ENCODE measurements at regions not wholly inside any gene's neighbourhood (a gene's known extent, or its start where the extent isn't known, plus 50 kb on each side); places are given as distances from the start of the nearest gene placed in this dataset.

DNA sequence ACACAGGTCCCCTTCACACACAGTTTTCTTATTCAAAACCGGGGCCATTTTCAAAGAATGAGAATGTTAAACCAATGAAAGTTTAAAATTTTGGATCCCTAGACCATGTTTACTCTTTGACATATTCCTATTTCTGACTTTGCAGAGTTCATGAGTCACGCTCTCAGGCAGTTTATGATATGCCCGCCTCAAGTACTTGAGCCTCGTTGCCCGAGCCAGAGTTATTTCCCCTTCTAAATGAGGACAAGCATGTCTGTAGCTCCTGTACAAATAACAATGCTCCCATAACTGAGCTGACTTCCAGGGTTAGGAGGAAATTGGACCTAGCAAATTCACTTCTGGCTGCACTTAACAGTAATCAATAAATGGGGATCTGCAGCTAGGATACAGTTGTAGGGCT is 87.9 kb upstream of the PDE1C start:
- no peaks in the 10 kb centered on the region for H3K4me1 ChIP-seq (ENCODE audit: control insufficient read depth, insufficient read depth, low read length)
- H3K27me3 ChIP-seq (replicated peaks in 1 of 2; ENCODE audit: control insufficient read depth in 2 of 2, insufficient read depth in 2 of 2, low read length in 1 of 2) = peaks cover 0 to 2% of the 10 kb centered on the region in 2 experiments; a peak in 1 of 4 replicates
- in situ Hi-C loops (cut with MboI) = no loop called here
- ChIA-PET RAD21 (ENCODE audit: unreplicated experiment) (no interaction called here), SMC1A (ENCODE audit: uncharacterized antibody, unreplicated experiment) (no interaction called here), CTCF (interaction anchor here (0.7 to 0.9 kb wide), 2 partner anchors 39 to 52 kb away, joined by 3 read pairs; no protein-coding TSS in a partner anchor), POLR2A (no interaction called here)
- no peak overlapping the region for H3K4me2 ChIP-seq (ENCODE audit: control insufficient read depth, insufficient read depth)
- no peaks in the 10 kb centered on the region for H3K9me3 ChIP-seq (replicated peaks; ENCODE audit: control insufficient read depth, insufficient read depth, low read length)
- no TSS peak for BruUV-seq (replicated peaks)
- ATAC-seq (no peak), FAIRE-seq (no peak), DNase-seq (ENCODE audit: low read depth, low spot score) (no peak)
- H3K27ac ChIP-seq (ENCODE audit: control insufficient read depth, insufficient read depth) = no peak overlapping the region
- H3K79me2 ChIP-seq (ENCODE audit: control insufficient read depth, insufficient read depth, low read length) = no peaks in the 10 kb centered on the region
- TF ChIP-seq KAT2A (conservative IDR thresholded peaks at IDR 0.05; ENCODE audit: control insufficient read depth, low read depth, low read length) = no peak
- TF ChIP-seq HCFC1 (IDR thresholded peaks at IDR 0.05; ENCODE audit: low read length) = no peak
- no peak for TF ChIP-seq FOXM1 (IDR thresholded peaks at IDR 0.05; ENCODE audit: low read depth, low read length)
- TF ChIP-seq MTA3 (IDR thresholded peaks at IDR 0.05; ENCODE audit: borderline replicate concordance, low read length) = no peak
- TF ChIP-seq PML (IDR thresholded peaks at IDR 0.05; ENCODE audit: low read length) = no peak
- no peak for TF ChIP-seq STAT1 (conservative IDR thresholded peaks at IDR 0.05)
- TF ChIP-seq HSF1 (IDR thresholded peaks at IDR 0.05; ENCODE audit: low read depth, low read length) = no peak
- no peak for TF ChIP-seq SMARCA5 (IDR thresholded peaks at IDR 0.05)
- no peak for TF ChIP-seq POLR2A (IDR thresholded peaks at IDR 0.05; ENCODE audit: low read depth, low read length)
- TF ChIP-seq TARDBP (IDR thresholded peaks at IDR 0.05; ENCODE audit: borderline replicate concordance) = no peak
- TF ChIP-seq CBFB (IDR thresholded peaks at IDR 0.05; ENCODE audit: low read depth) = no peak
- TF ChIP-seq, protein P1, sequence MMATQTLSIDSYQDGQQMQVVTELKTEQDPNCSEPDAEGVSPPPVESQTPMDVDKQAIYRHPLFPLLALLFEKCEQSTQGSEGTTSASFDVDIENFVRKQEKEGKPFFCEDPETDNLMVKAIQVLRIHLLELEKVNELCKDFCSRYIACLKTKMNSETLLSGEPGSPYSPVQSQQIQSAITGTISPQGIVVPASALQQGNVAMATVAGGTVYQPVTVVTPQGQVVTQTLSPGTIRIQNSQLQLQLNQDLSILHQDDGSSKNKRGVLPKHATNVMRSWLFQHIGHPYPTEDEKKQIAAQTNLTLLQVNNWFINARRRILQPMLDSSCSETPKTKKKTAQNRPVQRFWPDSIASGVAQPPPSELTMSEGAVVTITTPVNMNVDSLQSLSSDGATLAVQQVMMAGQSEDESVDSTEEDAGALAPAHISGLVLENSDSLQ (IDR thresholded peaks at IDR 0.05) = no peak
- TF ChIP-seq JUND (IDR thresholded peaks at IDR 0.05; ENCODE audit: low read depth, low read length) = no peak
- TF ChIP-seq CHD1 (IDR thresholded peaks at IDR 0.05; ENCODE audit: low read depth, low read length) = no peak
- no peaks in the 10 kb centered on the region for H4K20me1 ChIP-seq (ENCODE audit: control insufficient read depth, insufficient read depth)
- H3K4me3 ChIP-seq = no peak overlapping the region
- H3K36me3 ChIP-seq (ENCODE audit: control insufficient read depth in 2 of 2, insufficient read depth in 2 of 2, low read length in 1 of 2) = no peaks in the 10 kb centered on the region
- H2AFZ ChIP-seq (ENCODE audit: control insufficient read depth, low read depth, low read length) = no peak overlapping the region
- no peak overlapping the region for H3K9ac ChIP-seq (ENCODE audit: control insufficient read depth, insufficient read depth, low read length)
- intact Hi-C loops (cut with micrococcal nuclease; ENCODE audit: unreplicated experiment) = no loop called here
- 44% methylated on average over 5 of the region's 5 CpGs for WGBS (ENCODE audit: insufficient coverage, insufficient replicate concordance, low lambda C conversion rate, missing lambda C conversion rate)
